Endothelial cell of umbilical vein (primary cell): ENCODE measurements at regions not wholly inside any gene's neighbourhood (a gene's known extent, or its start where the extent isn't known, plus 50 kb on each side); places are given as distances from the start of the nearest gene placed in this dataset.

Experiments used
- BruUV-seq: library from RNA; stranded (reverse); fragments of 400-500 nt; replicated peaks from 2 replicates; lab custom pipeline; 2021; lab: Mats Ljungman, UMichigan
- CTCF ChIA-PET: fragments of 300-600, 350-600 bp; sonication (Branson Sonifier 250); formaldehyde crosslinking; loops from one replicate; lab custom pipeline; 2021; ENCODE audit warnings: antibody characterized with exemption, inconsistent platforms; lab: Charles Lee
- POLR2A ChIA-PET: fragments of 300-600, 350-600 bp; sonication (Branson Sonifier 250); formaldehyde crosslinking; loops from one replicate; lab custom pipeline; 2021; ENCODE audit warnings: antibody characterized with exemption, inconsistent platforms; lab: Charles Lee
- DNase-seq: peaks from one replicate; pipeline ENCODE4 v3.0.0-alpha.2; 2011; ENCODE audit warnings: low read depth, low spot score
- FAIRE-seq: peaks from 2 replicates; lab custom pipeline; 2011; peaks lifted over from hg19 to GRCh38; lab: Jason Lieb, UNC
- H2AFZ ChIP-seq: 2 replicates; pipeline ENCODE4 v1.6.0; 2012; ENCODE audit warnings: low read depth, low read length, control low read depth, inconsistent platforms
- H3K27ac ChIP-seq: 2 replicates; pipeline ENCODE4 v1.5.1; 2011; ENCODE audit warnings: low read depth, mild to moderate bottlenecking, control low read depth, low read length, moderate library complexity; ENCODE audit not compliant: insufficient read depth
- H3K27me3 ChIP-seq, 2 experiments: 2 replicates each; pipeline versions ENCODE4 v1.6.0 to v1.6.1; 2011; ENCODE audit warnings: low read length in 2 of 2, mixed read lengths in 1 of 2; ENCODE audit not compliant: control insufficient read depth in 2 of 2, insufficient read depth in 2 of 2
- H3K36me3 ChIP-seq, 2 experiments: 2 replicates in 1 of 2; 3 replicates in 1 of 2; pipeline ENCODE4 v1.5.1; 2011; ENCODE audit warnings: low read length in 2 of 2, mild to moderate bottlenecking in 1 of 2, moderate library complexity in 1 of 2; ENCODE audit not compliant: control insufficient read depth in 2 of 2, insufficient read depth in 2 of 2; ENCODE audit errors: extremely low read depth in 1 of 2
- H3K4me1 ChIP-seq: 3 replicates; pipeline ENCODE4 v1.5.1; 2011; ENCODE audit warnings: mild to moderate bottlenecking, low read length; ENCODE audit not compliant: control insufficient read depth, insufficient read depth; ENCODE audit errors: extremely low read depth
- H3K4me2 ChIP-seq: 2 replicates; pipeline ENCODE4 v1.6.1; 2011; ENCODE audit warnings: low read length, control low read depth, mixed read lengths; ENCODE audit not compliant: insufficient read depth
- H3K4me3 ChIP-seq, 3 experiments: fragments of 200-600 bp in 1 of 3; sonication (generic), shearing (Covaris generic) in 1 of 3; replicated peaks in 1 of 3; 2 replicates each; pipeline ENCODE4 v1.5.1; 2011 to 2016; ENCODE audit warnings: control low read depth in 3 of 3, low read length in 3 of 3, mild to moderate bottlenecking in 2 of 3, inconsistent platforms in 1 of 3, low read depth in 1 of 3, moderate library complexity in 1 of 3; ENCODE audit not compliant: insufficient read depth in 1 of 3
- H3K79me2 ChIP-seq: 2 replicates; pipeline ENCODE4 v1.6.0; 2012; ENCODE audit warnings: low read length, inconsistent platforms; ENCODE audit not compliant: control insufficient read depth, insufficient read depth
- H3K9ac ChIP-seq: replicated peaks from 2 replicates; pipeline ENCODE3; 2011; ENCODE audit warnings: low read length, control low read depth; ENCODE audit not compliant: insufficient read depth; ENCODE audit errors: extremely low read depth
- H3K9me1 ChIP-seq: replicated peaks from 3 replicates; pipeline ENCODE4 v1.6.0; 2011; ENCODE audit warnings: mild to moderate bottlenecking, low read length; ENCODE audit not compliant: control insufficient read depth, insufficient read depth; ENCODE audit errors: extremely low read depth
- H3K9me3 ChIP-seq: replicated peaks from 2 replicates; pipeline ENCODE4 v1.5.1; 2012; ENCODE audit warnings: low read length, inconsistent platforms; ENCODE audit not compliant: control insufficient read depth, insufficient read depth
- H4K20me1 ChIP-seq: replicated peaks from 2 replicates; pipeline ENCODE3; 2011; ENCODE audit warnings: mild to moderate bottlenecking, low read length; ENCODE audit not compliant: control insufficient read depth, insufficient read depth; ENCODE audit errors: extremely low read depth
- EZH2 ChIP-seq: IDR thresholded peaks from 2 replicates; pipeline ENCODE4 v1.6.1; 2012; ENCODE audit warnings: borderline replicate concordance, low read depth, mild to moderate bottlenecking, moderate library complexity, low read length, inconsistent platforms; ENCODE audit not compliant: severe bottlenecking
- FOS ChIP-seq: IDR thresholded peaks from 2 replicates; pipeline ENCODE4 v1.6.1; 2011; ENCODE audit warnings: mild to moderate bottlenecking, low read length, moderate library complexity, borderline replicate concordance; ENCODE audit not compliant: insufficient read depth
- GATA2 ChIP-seq: IDR thresholded peaks from 2 replicates; pipeline ENCODE4 v1.7.0; 2011; ENCODE audit warnings: low read depth, mild to moderate bottlenecking, moderate library complexity, mixed read lengths, low read length; ENCODE audit not compliant: insufficient read length, insufficient read depth
- JUN ChIP-seq: IDR thresholded peaks from 2 replicates; pipeline ENCODE4 v1.6.1; 2011; ENCODE audit warnings: borderline replicate concordance, low read depth; ENCODE audit not compliant: insufficient read length, insufficient read depth
- MYC ChIP-seq: IDR thresholded peaks from one replicate; pipeline ENCODE4 v1.6.1; 2011; ENCODE audit warnings: mild to moderate bottlenecking, low read depth, low read length
- POLR2A ChIP-seq: IDR thresholded peaks from 2 replicates; pipeline ENCODE4 v1.6.1; 2012; ENCODE audit warnings: low read depth, mild to moderate bottlenecking, control low read depth, low read length
- POLR2AphosphoS5 ChIP-seq: IDR thresholded peaks from 2 replicates; pipeline ENCODE4 v1.6.1; 2012; ENCODE audit warnings: low read depth, mild to moderate bottlenecking, control low read depth, low read length, moderate library complexity; ENCODE audit not compliant: insufficient read depth
- dilution Hi-C: fragments of 300-500 bp; cut with MboI; formaldehyde crosslinking; loops from one replicate; pipeline ENCODE4 v1.15.0; 2019; ENCODE audit warnings: low sequenced_read_pairs; ENCODE audit not compliant: extremely low pct_ligation_motif_present
- intact Hi-C: fragments of 100-400 bp; cut with micrococcal nuclease; formaldehyde crosslinking; loops from one replicate; pipeline ENCODE4 v1.10.0; 2022
- TF ChIP-seq, protein P1 (sequence below): IDR thresholded peaks from 2 replicates; pipeline ENCODE4 v1.6.1; 2011; ENCODE audit not compliant: insufficient read depth, insufficient read length
- TF ChIP-seq, protein P2 (sequence below), 2 donors: IDR thresholded peaks; 1 replicate in 1 of 2; 2 replicates in 1 of 2; pipeline ENCODE4 v1.5.1; 2011; ENCODE audit warnings: low read length in 2 of 2, mild to moderate bottlenecking in 2 of 2, moderate library complexity in 2 of 2, control low read depth in 1 of 2, inconsistent platforms in 1 of 2, low read depth in 1 of 2; ENCODE audit not compliant: insufficient read depth in 1 of 2; ENCODE audit errors: extremely low read depth in 1 of 2

DNA sequence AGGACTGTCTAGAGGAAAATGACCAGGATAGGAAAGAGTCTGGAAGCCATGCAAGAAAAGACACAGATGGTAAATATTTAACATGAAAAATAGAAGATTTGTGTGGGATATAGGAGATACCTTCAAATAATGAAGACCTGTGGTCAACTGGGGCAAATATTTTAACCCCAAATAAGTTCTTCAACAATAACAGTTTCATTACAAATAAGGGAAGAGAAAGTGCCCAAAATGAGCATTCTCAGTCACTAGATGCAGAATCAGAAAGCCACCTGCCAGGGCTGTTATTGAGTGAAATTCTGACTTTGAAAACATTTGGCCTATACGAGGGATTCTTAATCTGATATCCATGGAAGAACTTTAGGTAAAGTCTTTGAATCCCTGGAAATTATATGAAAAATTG, 231.2 kb upstream of the PLEKHG7 start:
- H3K27me3 ChIP-seq = no peaks in the 10 kb centered on the region
- no peaks in the 10 kb centered on the region for H3K4me1 ChIP-seq
- ChIA-PET POLR2A (no interaction called here), CTCF (no interaction called here)
- H3K4me3 ChIP-seq = no peak overlapping the region
- no peak overlapping the region for H3K4me2 ChIP-seq
- H2AFZ ChIP-seq = no peak overlapping the region
- no peaks in the 10 kb centered on the region for H4K20me1 ChIP-seq
- no TSS peak for BruUV-seq
- H3K27ac ChIP-seq = no peak overlapping the region
- H3K36me3 ChIP-seq = no peaks in the 10 kb centered on the region
- FAIRE-seq = no peak
- no peaks in the 10 kb centered on the region for H3K9me3 ChIP-seq
- no peak overlapping the region for H3K9ac ChIP-seq
- no peaks in the 10 kb centered on the region for H3K79me2 ChIP-seq
- dilution Hi-C loops (no loop called here), intact Hi-C loops (no loop called here)
- TF ChIP-seq POLR2A (no peak), FOS (no peak), MYC (no peak), JUN (no peak), POLR2AphosphoS5 (no peak), GATA2 (no peak), EZH2 (no peak)
- TF ChIP-seq, protein P1, sequence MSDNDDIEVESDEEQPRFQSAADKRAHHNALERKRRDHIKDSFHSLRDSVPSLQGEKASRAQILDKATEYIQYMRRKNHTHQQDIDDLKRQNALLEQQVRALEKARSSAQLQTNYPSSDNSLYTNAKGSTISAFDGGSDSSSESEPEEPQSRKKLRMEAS = no peak
- TF ChIP-seq, protein P2, sequence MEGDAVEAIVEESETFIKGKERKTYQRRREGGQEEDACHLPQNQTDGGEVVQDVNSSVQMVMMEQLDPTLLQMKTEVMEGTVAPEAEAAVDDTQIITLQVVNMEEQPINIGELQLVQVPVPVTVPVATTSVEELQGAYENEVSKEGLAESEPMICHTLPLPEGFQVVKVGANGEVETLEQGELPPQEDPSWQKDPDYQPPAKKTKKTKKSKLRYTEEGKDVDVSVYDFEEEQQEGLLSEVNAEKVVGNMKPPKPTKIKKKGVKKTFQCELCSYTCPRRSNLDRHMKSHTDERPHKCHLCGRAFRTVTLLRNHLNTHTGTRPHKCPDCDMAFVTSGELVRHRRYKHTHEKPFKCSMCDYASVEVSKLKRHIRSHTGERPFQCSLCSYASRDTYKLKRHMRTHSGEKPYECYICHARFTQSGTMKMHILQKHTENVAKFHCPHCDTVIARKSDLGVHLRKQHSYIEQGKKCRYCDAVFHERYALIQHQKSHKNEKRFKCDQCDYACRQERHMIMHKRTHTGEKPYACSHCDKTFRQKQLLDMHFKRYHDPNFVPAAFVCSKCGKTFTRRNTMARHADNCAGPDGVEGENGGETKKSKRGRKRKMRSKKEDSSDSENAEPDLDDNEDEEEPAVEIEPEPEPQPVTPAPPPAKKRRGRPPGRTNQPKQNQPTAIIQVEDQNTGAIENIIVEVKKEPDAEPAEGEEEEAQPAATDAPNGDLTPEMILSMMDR (IDR thresholded peaks at IDR 0.05; ENCODE audit: extremely low read depth in 1 of 2, insufficient read depth in 1 of 2, low read depth in 1 of 2, low read length in 2 of 2) = no peak
- DNase-seq = no peak
- no peaks in the 10 kb centered on the region for H3K9me1 ChIP-seq
